HepG2 (cell line): ENCODE measurements at regions not wholly inside any gene's neighbourhood (a gene's known extent, or its start where the extent isn't known, plus 50 kb on each side); places are given as distances from the start of the nearest gene placed in this dataset.

Experiments used
- AFF4 ChIP-seq: sonication (generic); formaldehyde crosslinking; IDR thresholded peaks from 2 replicates; pipeline ENCODE4 v1.4.0; 2020; ENCODE audit warnings: missing genetic modification reagents
- CBX2 ChIP-seq, 2 experiments: fragments of 200-600 bp in 1 of 2; sonication (generic); formaldehyde crosslinking in 1 of 2; IDR thresholded peaks; 2 replicates each; pipeline versions ENCODE4 v1.7.0 to v1.8.1; 2018 to 2022; ENCODE audit warnings: low read depth in 2 of 2, low read length in 1 of 2, mild to moderate bottlenecking in 1 of 2, missing genetic modification reagents in 1 of 2
- CTCF ChIP-seq: sonication (generic); formaldehyde crosslinking; IDR thresholded peaks from 2 replicates; pipeline ENCODE4 v1.5.0; 2020; ENCODE audit warnings: mild to moderate bottlenecking, missing genetic modification reagents, moderate library complexity
- EZH2 ChIP-seq: conservative IDR thresholded peaks from 2 replicates; pipeline ENCODE4 v1.6.1; 2012; ENCODE audit warnings: mild to moderate bottlenecking, low read depth, low read length, moderate library complexity
- MAX ChIP-seq: IDR thresholded peaks from 2 replicates; pipeline ENCODE4 v1.6.1; 2012; ENCODE audit warnings: inconsistent platforms
- MTERF4 ChIP-seq: sonication (generic); formaldehyde crosslinking; IDR thresholded peaks from 2 replicates; pipeline ENCODE4 v1.8.0; 2023; ENCODE audit warnings: mild to moderate bottlenecking, missing genetic modification reagents
- PTBP1 ChIP-seq: fragments of 200-400 bp; formaldehyde crosslinking; IDR thresholded peaks from 2 replicates; pipeline ENCODE4 v1.6.1; 2018; ENCODE audit warnings: low read length, low read depth; ENCODE audit not compliant: poor library complexity, severe bottlenecking
- SNAI1 ChIP-seq: sonication (generic); formaldehyde crosslinking; IDR thresholded peaks from 2 replicates; pipeline ENCODE4 v1.5.0; 2020; ENCODE audit warnings: mild to moderate bottlenecking, missing genetic modification reagents, borderline replicate concordance
- ZNF232 ChIP-seq: sonication (generic); formaldehyde crosslinking; IDR thresholded peaks from 2 replicates; pipeline ENCODE4 v1.4.0; 2020; ENCODE audit warnings: missing genetic modification reagents, borderline replicate concordance
- ZNF24 ChIP-seq: fragments of 450-650 bp; IDR thresholded peaks from 2 replicates; pipeline ENCODE4 v1.6.1; 2017; ENCODE audit warnings: antibody characterized with exemption, mild to moderate bottlenecking
- ZSCAN20 ChIP-seq: sonication (generic); formaldehyde crosslinking; IDR thresholded peaks from 2 replicates; pipeline ENCODE4 v1.4.0; 2020; ENCODE audit warnings: missing genetic modification reagents, mild to moderate bottlenecking, borderline replicate concordance

GRCh38 chr2:166805753-166806152 lies 82.5 kb upstream of the XIRP2 start:
- no peak for TF ChIP-seq MAX
- no peak for TF ChIP-seq EZH2
- no peak for TF ChIP-seq AFF4 (CRISPR knock-in tag)
- no peak for TF ChIP-seq MTERF4 (CRISPR knock-in tag)
- no peak for TF ChIP-seq CBX2 (IDR thresholded peaks at IDR 0.05; ENCODE audit: low read depth, low read length)
- no peak for TF ChIP-seq CBX2 (CRISPR knock-in tag; IDR thresholded peaks at IDR 0.05; ENCODE audit: low read depth)
- TF ChIP-seq CTCF (CRISPR knock-in tag), result peak; percentile 81
- TF ChIP-seq ZNF24, result no peak
- no peak for TF ChIP-seq ZNF232 (CRISPR knock-in tag)
- TF ChIP-seq SNAI1 (CRISPR knock-in tag), result no peak
- TF ChIP-seq PTBP1, result no peak
- no peak for TF ChIP-seq ZSCAN20 (CRISPR knock-in tag)
